ENCODE measurements at regions not wholly inside any gene's neighbourhood (a gene's known extent, or its start where the extent isn't known, plus 50 kb on each side); places are given as distances from the start of the nearest gene placed in this dataset.

DNA sequence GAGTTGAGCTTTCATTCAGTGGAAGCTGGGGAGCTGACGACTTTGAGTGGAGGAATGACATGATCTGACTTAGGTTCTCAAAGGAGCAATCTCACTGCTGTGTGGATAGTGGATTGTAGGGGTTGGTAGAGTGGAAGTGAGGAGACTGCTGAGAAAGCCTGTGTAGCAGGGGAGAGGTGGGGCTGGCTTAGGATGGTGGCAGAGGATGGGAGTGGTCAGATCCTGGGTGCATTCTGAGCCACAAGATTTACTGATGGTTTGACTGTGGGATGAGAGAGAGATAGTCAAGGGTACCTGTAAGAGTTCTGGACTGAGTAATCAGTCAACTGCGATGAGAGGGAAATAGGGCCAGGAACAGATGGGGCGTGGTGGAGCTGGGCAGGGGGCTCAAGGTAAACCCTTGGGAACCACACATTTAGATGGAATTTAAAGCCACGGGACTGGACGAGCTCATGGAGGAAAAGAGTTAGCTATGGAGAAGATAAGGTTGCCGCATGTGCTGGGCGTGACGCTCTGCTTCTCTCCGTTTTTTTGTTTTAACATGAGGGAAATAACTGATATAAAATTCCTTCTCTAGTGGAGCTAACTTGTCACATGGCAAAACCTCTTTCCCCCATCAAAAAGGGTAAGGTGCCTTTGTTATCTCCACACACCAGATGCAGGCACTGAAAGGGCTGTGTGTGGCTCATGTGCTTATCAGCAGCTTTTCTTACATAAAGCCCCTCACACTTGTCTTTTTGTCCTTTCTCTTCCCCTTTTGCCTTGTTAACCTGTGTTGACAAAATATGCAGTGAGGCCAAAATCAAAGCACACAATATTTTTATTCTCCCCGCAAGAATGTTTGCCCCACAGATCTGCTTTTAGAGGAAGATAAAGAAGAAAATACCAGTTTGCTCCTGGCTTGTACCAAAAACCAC lies 379.8 kb downstream of the TSN start:
- H3K36me3 ChIP-seq (ENCODE audit: insufficient read depth) = no peaks in the 10 kb centered on the region
- no peak overlapping the region for H3K27ac ChIP-seq (ENCODE audit: low read depth)
- H3K4me1 ChIP-seq (ENCODE audit: insufficient read depth) = no peaks in the 10 kb centered on the region
- WGBS = 63% methylated on average over 10 of the region's 10 CpGs
- no peak overlapping the region for H3K4me3 ChIP-seq (ENCODE audit: low read depth, low read length)
- no peak for DNase-seq (ENCODE audit: extremely low spot score)

DNA sequence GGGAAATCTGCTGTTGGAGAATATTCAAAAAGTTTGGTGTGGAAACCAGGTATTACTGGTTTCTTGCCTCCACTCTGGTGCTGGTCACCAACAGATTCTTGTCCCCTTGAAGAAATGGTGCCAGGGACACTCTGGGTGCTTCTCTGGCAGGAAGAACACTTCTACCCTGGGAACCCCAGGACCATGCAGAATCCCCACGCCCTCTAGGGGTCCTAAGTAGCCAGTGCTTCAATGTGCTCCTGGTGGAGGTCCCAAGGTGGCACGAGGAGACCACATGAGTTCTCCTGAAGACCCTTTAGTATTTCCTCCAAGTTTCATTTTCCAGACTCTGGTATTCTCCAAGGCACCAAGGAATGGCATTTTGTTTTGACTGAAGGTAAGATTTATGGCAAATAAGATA lies 380.6 kb downstream of the TSN start:
- Histone ChIP-seq H3K4me3 (ENCODE audit: low read depth, low read length) (no peak overlapping the region), H3K36me3 (ENCODE audit: insufficient read depth) (no peaks in the 10 kb centered on the region), H3K27ac (ENCODE audit: low read depth) (no peak overlapping the region), H3K4me1 (ENCODE audit: insufficient read depth) (no peaks in the 10 kb centered on the region)
- no peak for DNase-seq (ENCODE audit: extremely low spot score)
- 30% methylated on average over 2 of the region's 2 CpGs for WGBS

DNA sequence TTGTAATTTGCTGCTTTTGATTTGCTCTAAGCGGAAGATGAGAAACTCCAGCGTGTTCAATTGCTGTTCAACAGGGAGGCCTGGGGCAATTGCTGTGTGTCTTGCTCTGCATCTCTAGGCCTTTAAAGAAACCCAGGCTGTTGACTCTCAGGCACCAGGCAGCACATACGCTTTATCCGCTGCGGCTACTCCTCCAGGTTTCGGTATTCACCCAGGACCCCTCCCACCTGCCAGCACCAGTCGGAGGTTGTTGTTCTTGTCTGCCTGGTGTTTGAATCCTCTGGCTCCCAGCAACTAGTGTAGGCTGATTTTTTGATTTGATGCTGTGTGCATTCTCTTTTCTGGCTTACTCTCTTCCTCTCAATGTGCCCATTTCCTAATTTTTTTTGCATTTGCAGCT lies 383.1 kb downstream of the TSN start:
- Histone ChIP-seq H3K27ac (ENCODE audit: low read depth) (no peak overlapping the region), H3K4me1 (ENCODE audit: insufficient read depth) (no peaks in the 10 kb centered on the region), H3K4me3 (ENCODE audit: low read depth, low read length) (no peak overlapping the region), H3K36me3 (ENCODE audit: insufficient read depth) (no peaks in the 10 kb centered on the region)
- 94% methylated on average over 7 of the region's 7 CpGs for WGBS
- DNase-seq (ENCODE audit: extremely low spot score) = no peak

DNA sequence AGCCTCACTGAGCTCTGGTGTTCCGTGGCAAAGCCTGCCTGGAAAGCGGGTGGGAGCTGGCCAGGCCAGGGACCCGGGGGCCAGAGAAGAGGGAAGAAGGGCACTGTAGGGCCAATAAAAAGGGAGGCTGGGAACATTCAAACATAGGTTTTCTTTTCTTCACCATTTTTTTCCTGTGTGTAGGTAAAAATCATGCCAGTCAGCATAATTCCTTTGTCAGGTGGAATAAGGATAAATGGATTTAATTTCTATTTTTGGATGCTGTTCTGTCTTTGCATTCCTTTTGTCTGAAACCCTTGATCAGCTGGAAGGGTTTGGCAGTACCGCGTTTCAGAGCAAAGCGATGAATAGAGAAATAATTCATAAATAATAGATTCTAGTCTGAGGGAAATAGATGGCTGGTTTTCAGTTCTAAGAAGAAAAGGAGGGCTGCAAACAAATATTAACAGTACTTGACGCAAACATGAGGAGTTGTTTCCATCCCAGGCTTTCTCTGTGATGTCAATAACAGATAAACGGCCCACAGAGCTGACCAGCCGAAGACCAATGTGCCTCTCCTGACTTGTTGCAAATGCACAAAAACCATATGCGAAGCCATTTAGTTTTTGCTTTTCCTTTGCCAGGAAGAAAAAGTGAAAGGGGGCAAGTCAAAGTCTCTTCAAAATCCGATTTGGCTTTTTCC lies 384.4 kb downstream of the TSN start:
- Histone ChIP-seq H3K4me1 (ENCODE audit: insufficient read depth) (no peaks in the 10 kb centered on the region), H3K4me3 (ENCODE audit: low read depth, low read length) (no peak overlapping the region), H3K36me3 (ENCODE audit: insufficient read depth) (no peaks in the 10 kb centered on the region), H3K27ac (ENCODE audit: low read depth) (no peak overlapping the region)
- DNase-seq (ENCODE audit: extremely low spot score) = no peak
- 82% methylated on average over 11 of the region's 11 CpGs for WGBS

DNA sequence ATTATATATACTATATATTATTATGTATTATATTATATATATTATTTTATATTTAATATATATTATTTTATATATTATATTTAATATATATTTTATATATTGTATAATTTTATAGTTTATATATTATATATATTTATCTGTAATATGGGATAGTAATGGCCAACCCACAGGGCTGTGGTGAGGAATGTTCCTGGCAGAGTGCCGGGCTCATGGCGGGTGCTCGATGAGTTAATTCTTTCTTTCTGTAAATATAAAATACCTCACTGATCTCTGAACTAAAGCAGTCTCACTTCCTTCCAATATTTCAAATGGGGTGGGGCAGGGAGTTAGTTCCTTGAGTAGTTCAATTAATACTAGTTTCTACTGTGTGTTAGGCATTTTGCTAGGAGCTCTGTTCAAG lies 389.4 kb downstream of the TSN start:
- H3K27ac ChIP-seq (ENCODE audit: low read depth) = no peak overlapping the region
- WGBS = 77% methylated on average over 3 of the region's 3 CpGs
- no peak for DNase-seq (ENCODE audit: extremely low spot score)
- no peaks in the 10 kb centered on the region for H3K36me3 ChIP-seq (ENCODE audit: insufficient read depth)
- no peaks in the 10 kb centered on the region for H3K4me1 ChIP-seq (ENCODE audit: insufficient read depth)
- no peak overlapping the region for H3K4me3 ChIP-seq (ENCODE audit: low read depth, low read length)

DNA sequence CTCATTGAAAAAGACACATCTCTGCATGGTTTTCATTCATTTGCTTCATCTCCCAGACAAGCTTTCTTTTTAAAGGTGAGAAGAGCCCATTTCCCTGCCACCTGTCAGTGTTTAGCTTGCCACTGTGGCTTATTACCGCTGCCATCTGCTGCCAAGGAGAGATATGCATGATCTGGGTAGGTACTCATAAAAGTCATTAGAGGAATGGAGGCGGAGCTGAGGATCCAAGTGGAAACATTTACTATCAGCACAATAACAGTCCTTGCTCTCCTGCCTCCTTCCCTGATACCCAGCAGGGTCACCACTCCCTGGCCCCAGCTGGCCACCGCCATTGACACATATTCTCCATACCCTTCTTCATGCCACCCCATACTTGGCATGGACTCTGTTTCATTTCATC lies 390.4 kb downstream of the TSN start:
- H3K4me1 ChIP-seq (ENCODE audit: insufficient read depth) = no peaks in the 10 kb centered on the region
- whole genome bisulfite sequencing = 91% methylated on average over 3 of the region's 3 CpGs

DNA sequence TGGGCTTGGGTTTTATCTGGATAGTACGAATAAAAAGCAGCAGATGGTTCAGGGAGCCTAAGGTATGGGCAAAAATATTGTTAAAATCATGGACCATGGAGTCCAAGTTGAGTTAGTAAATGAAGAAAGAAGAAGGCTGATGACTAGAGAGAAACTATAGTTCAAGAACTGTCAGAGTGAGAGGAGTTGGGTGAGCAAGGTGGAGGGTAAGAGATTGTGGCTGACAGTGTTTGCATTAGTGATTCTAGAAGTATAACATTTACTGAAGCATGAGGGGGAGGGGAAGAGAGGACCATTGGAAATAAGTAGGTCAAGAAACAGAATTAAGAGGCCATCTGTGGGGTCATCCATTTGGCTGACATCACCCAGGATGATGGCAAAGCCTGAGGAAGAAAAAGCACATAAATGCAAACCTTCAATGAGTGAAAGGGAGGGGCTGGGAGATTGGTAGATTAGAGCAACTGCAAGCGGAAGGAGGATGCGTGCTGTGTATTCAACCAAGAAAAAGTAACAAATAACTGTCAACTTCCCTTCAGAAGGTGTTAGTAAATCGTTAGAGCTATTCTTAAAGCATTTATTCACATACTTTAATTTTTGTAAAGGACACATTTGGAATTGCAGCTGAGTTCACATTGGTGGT lies 392.8 kb downstream of the TSN start:
- H3K4me1 ChIP-seq (ENCODE audit: insufficient read depth) = no peaks in the 10 kb centered on the region
- H3K36me3 ChIP-seq (ENCODE audit: insufficient read depth) = no peaks in the 10 kb centered on the region
- H3K4me3 ChIP-seq (ENCODE audit: low read depth, low read length) = no peak overlapping the region
- no peak for DNase-seq (ENCODE audit: extremely low spot score)
- WGBS = 79% methylated on average over 4 of the region's 4 CpGs
- no peak overlapping the region for H3K27ac ChIP-seq (ENCODE audit: low read depth)

More for the DNA sequence above, 390.4 kb downstream of the TSN start:
- no peak overlapping the region for H3K27ac ChIP-seq (ENCODE audit: low read depth)
- DNase-seq (ENCODE audit: extremely low spot score) = no peak
- H3K36me3 ChIP-seq (ENCODE audit: insufficient read depth) = no peaks in the 10 kb centered on the region
- H3K4me3 ChIP-seq (ENCODE audit: low read depth, low read length) = no peak overlapping the region

DNA sequence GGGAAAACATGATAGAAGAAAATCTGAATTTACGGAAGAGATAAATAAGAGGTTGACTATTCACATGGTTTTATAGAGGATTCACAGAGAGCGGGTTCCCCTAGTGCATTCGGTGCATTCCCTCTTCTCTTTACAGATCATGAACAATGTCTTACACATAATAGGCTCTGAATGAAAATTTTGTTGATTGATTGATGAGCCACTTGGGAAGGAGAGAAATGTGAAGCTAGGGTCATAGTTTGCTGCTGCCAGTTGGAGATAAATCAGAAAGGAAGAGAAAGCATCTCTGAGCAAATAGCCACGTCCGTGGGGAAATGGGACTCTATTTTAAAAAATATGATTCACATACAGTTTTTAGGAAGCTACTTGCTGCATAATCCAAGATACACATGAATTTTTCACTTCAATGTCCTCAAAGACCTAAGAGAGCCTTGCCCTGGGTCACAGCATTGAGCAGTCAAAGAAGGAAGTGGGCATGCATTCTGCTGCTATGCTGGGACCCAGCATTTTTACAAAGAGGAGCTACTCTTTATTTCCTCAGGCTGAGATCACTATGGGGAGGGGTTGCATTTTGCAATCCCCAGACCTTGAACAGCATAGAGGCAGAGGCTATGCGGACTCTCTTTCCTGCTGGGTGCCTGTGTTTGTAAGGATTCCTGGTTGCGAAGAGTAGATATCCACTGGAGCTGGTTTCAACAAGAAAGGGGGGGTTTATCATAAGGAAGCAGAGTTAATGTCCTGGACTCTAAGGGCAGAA lies 395.3 kb downstream of the TSN start:
- Histone ChIP-seq H3K4me1 (ENCODE audit: insufficient read depth) (no peaks in the 10 kb centered on the region), H3K4me3 (ENCODE audit: low read depth, low read length) (no peak overlapping the region), H3K36me3 (ENCODE audit: insufficient read depth) (no peaks in the 10 kb centered on the region), H3K27ac (ENCODE audit: low read depth) (no peak overlapping the region)
- no peak for DNase-seq (ENCODE audit: extremely low spot score)
- WGBS = 81% methylated on average over 7 of the region's 7 CpGs

DNA sequence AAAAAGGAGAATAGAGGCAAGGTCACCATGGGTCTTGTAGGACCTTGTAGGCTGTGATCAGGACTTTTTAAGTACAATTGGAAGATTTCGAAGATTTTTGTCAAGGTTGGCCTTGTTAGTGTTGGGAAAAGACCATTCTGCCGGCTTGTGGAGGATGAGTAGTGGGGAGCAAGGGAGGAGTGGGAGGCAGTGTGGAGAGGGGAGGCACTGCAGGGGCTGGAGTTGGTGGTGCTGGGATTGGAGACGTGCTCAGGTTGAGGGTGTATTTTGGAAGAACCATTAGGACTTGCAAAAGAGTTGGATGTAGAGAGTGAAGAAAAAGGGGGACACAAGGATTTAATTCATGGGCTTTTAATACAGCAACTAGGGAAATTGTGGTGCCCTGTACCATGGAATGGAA lies 397.1 kb downstream of the TSN start:
- 62% methylated on average over 3 of the region's 3 CpGs for WGBS
- Histone ChIP-seq H3K4me1 (ENCODE audit: insufficient read depth) (no peaks in the 10 kb centered on the region), H3K27ac (ENCODE audit: low read depth) (no peak overlapping the region), H3K4me3 (ENCODE audit: low read depth, low read length) (no peak overlapping the region), H3K36me3 (ENCODE audit: insufficient read depth) (no peaks in the 10 kb centered on the region)
- no peak for DNase-seq (ENCODE audit: extremely low spot score)

DNA sequence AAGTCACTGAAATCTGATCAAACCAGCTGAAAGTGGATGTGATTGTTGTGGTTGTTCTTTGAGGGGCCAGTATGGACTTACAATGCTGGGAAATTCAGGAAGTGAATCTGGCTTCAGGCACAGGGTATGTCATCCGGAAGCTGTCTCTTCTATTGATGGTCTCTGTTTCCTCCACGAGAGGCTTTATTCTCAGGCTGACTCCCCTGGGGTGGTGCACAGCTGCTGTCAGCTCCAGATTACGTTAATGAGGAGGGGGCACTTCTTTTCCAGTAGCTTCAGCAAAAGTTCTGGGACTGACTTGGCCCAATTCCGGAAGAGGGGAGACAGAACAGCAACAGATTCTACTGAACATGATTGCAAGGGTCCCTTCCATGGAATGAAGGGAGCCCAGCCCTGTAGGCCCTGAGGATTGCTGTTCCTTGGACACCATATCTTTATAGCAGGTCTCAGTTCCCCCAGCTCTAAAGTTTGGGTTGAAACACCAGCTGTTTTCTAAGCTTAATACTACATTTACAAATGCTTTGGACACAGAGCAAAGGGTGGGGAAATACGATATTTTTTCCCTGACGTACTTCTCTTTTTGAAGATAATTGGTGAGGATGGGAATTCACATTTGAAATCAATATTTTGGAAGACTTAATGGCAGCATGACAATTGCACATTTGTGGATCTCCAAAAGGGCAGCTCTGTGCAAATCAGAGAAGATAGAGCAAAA lies 400.9 kb downstream of the TSN start:
- Histone ChIP-seq H3K4me1 (ENCODE audit: insufficient read depth) (no peaks in the 10 kb centered on the region), H3K36me3 (ENCODE audit: insufficient read depth) (no peaks in the 10 kb centered on the region), H3K4me3 (ENCODE audit: low read depth, low read length) (no peak overlapping the region), H3K27ac (ENCODE audit: low read depth) (no peak overlapping the region)
- 64% methylated on average over 6 of the region's 6 CpGs for WGBS
- DNase-seq (ENCODE audit: extremely low spot score) = no peak

DNA sequence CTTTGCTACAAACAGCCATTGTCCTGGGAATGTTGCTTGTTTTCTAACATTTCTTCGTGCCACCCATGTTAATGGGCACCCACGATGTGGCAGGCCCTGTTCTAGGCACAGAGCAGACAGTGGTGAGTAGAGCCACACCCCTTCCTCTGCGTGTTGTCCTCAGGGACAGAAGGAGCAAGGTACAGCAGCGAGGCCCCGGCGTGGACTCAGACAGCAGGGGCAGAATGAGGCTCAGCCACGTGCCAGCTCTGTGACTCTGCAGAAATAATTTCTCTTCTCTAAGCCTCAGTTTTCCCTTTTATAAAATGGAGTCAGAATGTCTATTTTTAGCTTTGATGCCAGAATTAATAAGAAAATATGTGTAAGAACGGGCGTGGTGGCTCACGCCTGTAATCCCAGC lies 401.7 kb downstream of the TSN start:
- H3K36me3 ChIP-seq (ENCODE audit: insufficient read depth) = no peaks in the 10 kb centered on the region
- no peak overlapping the region for H3K4me3 ChIP-seq (ENCODE audit: low read depth, low read length)
- H3K4me1 ChIP-seq (ENCODE audit: insufficient read depth) = no peaks in the 10 kb centered on the region
- no peak for DNase-seq (ENCODE audit: extremely low spot score)
- H3K27ac ChIP-seq (ENCODE audit: low read depth) = no peak overlapping the region
- WGBS = 94% methylated on average over 10 of the region's 10 CpGs

DNA sequence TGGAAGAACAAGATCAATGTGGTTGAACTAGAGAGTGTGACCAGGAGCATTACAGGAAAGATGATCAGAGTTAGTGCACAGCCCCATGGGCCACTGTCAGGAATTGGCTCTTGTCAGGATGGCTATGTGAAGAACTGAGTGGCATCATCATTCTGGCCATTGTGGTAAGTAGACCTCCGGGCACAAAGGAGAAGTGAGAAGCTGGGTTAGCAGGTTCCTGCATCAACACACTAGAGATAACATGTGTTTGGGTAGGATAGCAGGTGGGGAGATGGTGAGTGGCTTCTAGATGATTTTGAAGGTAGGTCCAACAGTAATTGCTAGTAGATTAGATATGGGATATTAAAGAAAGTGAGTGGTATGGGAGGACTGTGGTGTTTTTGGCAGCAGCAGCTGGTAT lies 408.2 kb downstream of the TSN start:
- WGBS = 81% methylated on average over 1 of the region's 1 CpG
- H3K4me3 ChIP-seq (ENCODE audit: low read depth, low read length) = no peak overlapping the region
- no peak for DNase-seq (ENCODE audit: extremely low spot score)
- no peaks in the 10 kb centered on the region for H3K4me1 ChIP-seq (ENCODE audit: insufficient read depth)
- H3K27ac ChIP-seq (ENCODE audit: low read depth) = no peak overlapping the region
- H3K36me3 ChIP-seq (ENCODE audit: insufficient read depth) = no peaks in the 10 kb centered on the region

DNA sequence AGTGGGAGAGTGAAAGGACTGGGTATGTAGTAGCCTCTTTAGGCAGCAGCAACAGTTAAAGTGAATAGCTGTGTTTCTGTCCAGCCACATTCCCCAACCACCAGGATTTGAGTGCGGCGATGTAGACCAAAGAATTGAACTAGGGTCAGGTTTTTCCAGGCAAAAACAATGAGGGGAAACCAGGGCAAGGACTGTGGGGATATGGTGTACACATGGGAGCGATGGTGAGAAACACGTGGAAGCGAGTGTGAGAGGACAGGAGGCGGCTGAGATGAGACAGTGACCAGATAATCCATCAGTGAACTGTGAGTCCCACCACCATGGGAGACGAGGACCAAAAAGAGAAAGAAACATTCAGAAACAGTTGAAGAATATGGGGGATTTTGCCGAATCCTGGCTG lies 409.5 kb downstream of the TSN start:
- no peaks in the 10 kb centered on the region for H3K4me1 ChIP-seq (ENCODE audit: insufficient read depth)
- no peak for DNase-seq (ENCODE audit: extremely low spot score)
- 92% methylated on average over 8 of the region's 8 CpGs for WGBS
- no peak overlapping the region for H3K4me3 ChIP-seq (ENCODE audit: low read depth, low read length)
- H3K36me3 ChIP-seq (ENCODE audit: insufficient read depth) = no peaks in the 10 kb centered on the region
- no peak overlapping the region for H3K27ac ChIP-seq (ENCODE audit: low read depth)

All from urinary bladder (tissue), 3 donors.